ENCODE measurements at regions not wholly inside any gene's neighbourhood (a gene's known extent, or its start where the extent isn't known, plus 50 kb on each side); places are given as distances from the start of the nearest gene placed in this dataset.

- ATAC-seq (ENCODE audit: insufficient read depth, low FRiP score) (no peak), DNase-seq (no peak)
- peaks cover 0 to 3% (median 0%) of the 10 kb centered on the region in 5 donors for H3K4me1 ChIP-seq (ENCODE audit: control insufficient read depth in 5 of 5, insufficient read depth in 5 of 5, low read length in 5 of 5)
- H3K9me3 ChIP-seq (ENCODE audit: control insufficient read depth in 4 of 4, insufficient read depth in 3 of 4, low read length in 3 of 4): no peaks in the 10 kb centered on the region
- H3K27me3 ChIP-seq (ENCODE audit: control insufficient read depth in 3 of 3, insufficient read depth in 3 of 3, low read length in 2 of 3): no peaks in the 10 kb centered on the region
- WGBS, 2 donors: 81 to 93% methylated on average over 2 of the region's 2 CpGs
- TF ChIP-seq, protein P1, sequence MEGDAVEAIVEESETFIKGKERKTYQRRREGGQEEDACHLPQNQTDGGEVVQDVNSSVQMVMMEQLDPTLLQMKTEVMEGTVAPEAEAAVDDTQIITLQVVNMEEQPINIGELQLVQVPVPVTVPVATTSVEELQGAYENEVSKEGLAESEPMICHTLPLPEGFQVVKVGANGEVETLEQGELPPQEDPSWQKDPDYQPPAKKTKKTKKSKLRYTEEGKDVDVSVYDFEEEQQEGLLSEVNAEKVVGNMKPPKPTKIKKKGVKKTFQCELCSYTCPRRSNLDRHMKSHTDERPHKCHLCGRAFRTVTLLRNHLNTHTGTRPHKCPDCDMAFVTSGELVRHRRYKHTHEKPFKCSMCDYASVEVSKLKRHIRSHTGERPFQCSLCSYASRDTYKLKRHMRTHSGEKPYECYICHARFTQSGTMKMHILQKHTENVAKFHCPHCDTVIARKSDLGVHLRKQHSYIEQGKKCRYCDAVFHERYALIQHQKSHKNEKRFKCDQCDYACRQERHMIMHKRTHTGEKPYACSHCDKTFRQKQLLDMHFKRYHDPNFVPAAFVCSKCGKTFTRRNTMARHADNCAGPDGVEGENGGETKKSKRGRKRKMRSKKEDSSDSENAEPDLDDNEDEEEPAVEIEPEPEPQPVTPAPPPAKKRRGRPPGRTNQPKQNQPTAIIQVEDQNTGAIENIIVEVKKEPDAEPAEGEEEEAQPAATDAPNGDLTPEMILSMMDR (IDR thresholded peaks at IDR 0.05; ENCODE audit: control extremely low read depth, extremely low read depth): no peak
- H3K27ac ChIP-seq (ENCODE audit: low read depth in 1 of 2, low read length in 1 of 2): no peak overlapping the region
- no peaks in the 10 kb centered on the region for H3K36me3 ChIP-seq (ENCODE audit: control insufficient read depth in 4 of 4, insufficient read depth in 4 of 4, low read length in 4 of 4)
- no peak overlapping the region for H3K4me3 ChIP-seq
- H3K9ac ChIP-seq (ENCODE audit: insufficient read depth in 1 of 2, low read length in 2 of 2): no peak overlapping the region
Observed at GRCh38 chr11:35057926-35058668, 80.9 kb upstream of the CD44 start.

- 75 to 80% methylated on average over 5 of the region's 5 CpGs for whole genome bisulfite sequencing, 2 donors
- TF ChIP-seq, protein P1 (IDR thresholded peaks at IDR 0.05; ENCODE audit: control extremely low read depth, extremely low read depth): no peak
Observed at GRCh38 chr11:35058669-35059434, 80.1 kb upstream of the CD44 start.

GRCh38 chr11:35061516-35062440, 77.2 kb upstream of the CD44 start:
- H3K4me3 ChIP-seq: no peak overlapping the region
- WGBS, 2 donors: 68 to 81% methylated on average over 5 of the region's 5 CpGs
- H3K27me3 ChIP-seq (ENCODE audit: control insufficient read depth in 3 of 3, insufficient read depth in 3 of 3, low read length in 2 of 3): no peaks in the 10 kb centered on the region
- ATAC-seq (ENCODE audit: insufficient read depth, low FRiP score) (no peak), DNase-seq (no peak)
- H3K9me3 ChIP-seq (ENCODE audit: control insufficient read depth in 4 of 4, insufficient read depth in 3 of 4, low read length in 3 of 4): no peaks in the 10 kb centered on the region
- TF ChIP-seq, protein P1 (IDR thresholded peaks at IDR 0.05; ENCODE audit: control extremely low read depth, extremely low read depth): no peak
- H3K4me1 ChIP-seq (ENCODE audit: control insufficient read depth in 5 of 5, insufficient read depth in 5 of 5, low read length in 5 of 5): peaks cover 0 to 11% (median 0%) of the 10 kb centered on the region in 5 donors
- H3K9ac ChIP-seq (ENCODE audit: insufficient read depth in 1 of 2, low read length in 2 of 2): no peak overlapping the region
- no peak overlapping the region for H3K27ac ChIP-seq (ENCODE audit: low read depth in 1 of 2, low read length in 1 of 2)
- H3K36me3 ChIP-seq (ENCODE audit: control insufficient read depth in 4 of 4, insufficient read depth in 4 of 4, low read length in 4 of 4): no peaks in the 10 kb centered on the region

More at GRCh38 chr11:35058669-35059434, 80.1 kb upstream of the CD44 start:
- Histone ChIP-seq H3K36me3 (ENCODE audit: control insufficient read depth in 4 of 4, insufficient read depth in 4 of 4, low read length in 4 of 4) (no peaks in the 10 kb centered on the region), H3K27me3 (ENCODE audit: control insufficient read depth in 3 of 3, insufficient read depth in 3 of 3, low read length in 2 of 3) (no peaks in the 10 kb centered on the region), H3K27ac (ENCODE audit: low read depth in 1 of 2, low read length in 1 of 2) (no peak overlapping the region), H3K4me1 (ENCODE audit: control insufficient read depth in 5 of 5, insufficient read depth in 5 of 5, low read length in 5 of 5) (peaks cover 0 to 3% (median 0%) of the 10 kb centered on the region in 5 donors), H3K9ac (ENCODE audit: insufficient read depth in 1 of 2, low read length in 2 of 2) (no peak overlapping the region), H3K4me3 (no peak overlapping the region), H3K9me3 (ENCODE audit: control insufficient read depth in 4 of 4, insufficient read depth in 3 of 4, low read length in 3 of 4) (no peaks in the 10 kb centered on the region)
- DNase-seq (no peak), ATAC-seq (ENCODE audit: insufficient read depth, low FRiP score) (no peak)

Data from lung (tissue), 11 donors.